Mesenchymal stem cell (in vitro differentiated cells and primary cell): ENCODE measurements at regions not wholly inside any gene's neighbourhood (a gene's known extent, or its start where the extent isn't known, plus 50 kb on each side); places are given as distances from the start of the nearest gene placed in this dataset.

Experiments
- DNase-seq: peaks from one replicate; pipeline ENCODE4 v3.0.0-alpha.2; 2013
- H2AFZ ChIP-seq: one replicate; pipeline ENCODE4 v1.6.1; 2013; ENCODE audit warnings: low read depth, mild to moderate bottlenecking, control low read depth, inconsistent platforms, low read length, moderate library complexity
- H2AK5ac ChIP-seq: 2 replicates; pipeline ENCODE4 v1.6.1; 2013; ENCODE audit warnings: low read length, moderate library complexity, mild to moderate bottlenecking, inconsistent platforms; ENCODE audit not compliant: severe bottlenecking
- H2BK120ac ChIP-seq: one replicate; pipeline ENCODE4 v1.6.1; 2013; ENCODE audit warnings: low read depth, mild to moderate bottlenecking, inconsistent platforms, low read length, moderate library complexity
- H2BK12ac ChIP-seq, 2 experiments: one replicate each; pipeline ENCODE4 v1.6.1; 2013; ENCODE audit warnings: inconsistent platforms in 2 of 2, low read length in 2 of 2, mild to moderate bottlenecking in 2 of 2, moderate library complexity in 2 of 2, control low read depth in 1 of 2
- H2BK15ac ChIP-seq: one replicate; pipeline ENCODE4 v1.6.1; 2013; ENCODE audit warnings: mild to moderate bottlenecking, low read depth, inconsistent platforms; ENCODE audit not compliant: poor library complexity, severe bottlenecking
- H2BK5ac ChIP-seq: 2 replicates; pipeline ENCODE4 v1.6.1; 2013; ENCODE audit warnings: low read depth, mild to moderate bottlenecking, low read length, control low read depth, inconsistent platforms; ENCODE audit not compliant: poor library complexity, severe bottlenecking
- H3K14ac ChIP-seq, 2 experiments: one replicate each; pipeline ENCODE4 v1.6.1; 2013; ENCODE audit warnings: inconsistent platforms in 2 of 2, low read length in 2 of 2, control low read depth in 1 of 2, mild to moderate bottlenecking in 1 of 2, moderate library complexity in 1 of 2
- H3K18ac ChIP-seq, 2 experiments: one replicate each; pipeline ENCODE4 v1.6.1; 2013; ENCODE audit warnings: inconsistent platforms in 2 of 2, low read length in 2 of 2, control low read depth in 1 of 2, low read depth in 1 of 2, mild to moderate bottlenecking in 1 of 2
- H3K23ac ChIP-seq, 2 experiments: one replicate each; pipeline ENCODE4 v1.6.1; 2013; ENCODE audit warnings: inconsistent platforms in 2 of 2, low read length in 2 of 2, mild to moderate bottlenecking in 2 of 2, moderate library complexity in 2 of 2, control low read depth in 1 of 2
- H3K27ac ChIP-seq: 2 replicates; pipeline ENCODE4 v1.5.1; 2013; ENCODE audit warnings: mild to moderate bottlenecking, moderate library complexity, low read length, control low read depth, inconsistent platforms; ENCODE audit not compliant: poor library complexity, severe bottlenecking
- H3K27me3 ChIP-seq, 2 experiments: 2 replicates each; pipeline versions ENCODE4 v1.6.1 to v1.7.0; 2013; ENCODE audit warnings: low read length in 2 of 2, mild to moderate bottlenecking in 2 of 2, moderate library complexity in 2 of 2, control low read depth in 1 of 2, inconsistent platforms in 1 of 2; ENCODE audit not compliant: control insufficient read depth in 1 of 2, insufficient read depth in 1 of 2
- H3K36me3 ChIP-seq, 2 experiments: 2 replicates each; pipeline versions ENCODE4 v1.6.1 to v1.7.0; 2013; ENCODE audit warnings: low read length in 2 of 2, control low read depth in 1 of 2, inconsistent platforms in 1 of 2, low read depth in 1 of 2, mild to moderate bottlenecking in 1 of 2; ENCODE audit not compliant: insufficient read depth in 2 of 2, control insufficient read depth in 1 of 2
- H3K4ac ChIP-seq, 2 experiments: one replicate each; pipeline ENCODE4 v1.6.1; 2013; ENCODE audit warnings: inconsistent platforms in 2 of 2, low read length in 2 of 2, mild to moderate bottlenecking in 2 of 2, moderate library complexity in 2 of 2, control low read depth in 1 of 2, low read depth in 1 of 2
- H3K4me1 ChIP-seq: 2 replicates; pipeline ENCODE4 v1.6.1; 2013; ENCODE audit warnings: low read depth, low read length, control low read depth; ENCODE audit not compliant: control insufficient read depth, insufficient read depth
- H3K4me2 ChIP-seq: 2 replicates; pipeline ENCODE4 v1.6.1; 2013; ENCODE audit warnings: low read length, mild to moderate bottlenecking, inconsistent platforms; ENCODE audit not compliant: poor library complexity, severe bottlenecking
- H3K4me3 ChIP-seq, 2 experiments: 2 replicates each; pipeline versions ENCODE4 v1.5.1 to v1.7.0; 2013; ENCODE audit warnings: low read length in 2 of 2, mild to moderate bottlenecking in 2 of 2, control low read depth in 1 of 2, low read depth in 1 of 2; ENCODE audit not compliant: insufficient read depth in 1 of 2
- H3K79me1 ChIP-seq: replicated peaks from 2 replicates; pipeline ENCODE4 v1.6.1; 2013; ENCODE audit warnings: mild to moderate bottlenecking, control low read depth, low read length, inconsistent platforms; ENCODE audit not compliant: poor library complexity, severe bottlenecking
- H3K9ac ChIP-seq: 2 replicates; pipeline ENCODE4 v1.7.0; 2013; ENCODE audit warnings: mild to moderate bottlenecking, low read length, moderate library complexity
- H3K9me3 ChIP-seq: 2 replicates; pipeline ENCODE4 v1.7.0; 2013; ENCODE audit warnings: mild to moderate bottlenecking, low read length; ENCODE audit not compliant: control insufficient read depth
- H4K8ac ChIP-seq: one replicate; pipeline ENCODE4 v1.6.1; 2013; ENCODE audit warnings: inconsistent platforms, mild to moderate bottlenecking, low read length, moderate library complexity
- H4K91ac ChIP-seq: one replicate; pipeline ENCODE4 v1.6.1; 2013; ENCODE audit warnings: mild to moderate bottlenecking, low read length, inconsistent platforms
- WGBS: methylation state at CpG from one replicate; pipeline ENCODE4 v1.1.7; 2013; ENCODE audit warnings: mixed read lengths; 5-methylcytosine and 5-hydroxymethylcytosine counted together

- WGBS, result 99% methylated on average over 9 of the region's 9 CpGs
- H2BK12ac ChIP-seq, result no peak overlapping the region
- no peaks in the 10 kb centered on the region for H3K79me1 ChIP-seq
Measured at GRCh38 chr2:142827170-142827569, 50.3 kb upstream of the KYNU start.

GRCh38 chr2:142825861-142826260 is 51.6 kb upstream of the KYNU start:
- no peak overlapping the region for H3K4me3 ChIP-seq
- no peaks in the 10 kb centered on the region for H3K9me3 ChIP-seq
- H3K79me1 ChIP-seq, result no peaks in the 10 kb centered on the region
- no peak overlapping the region for H2AK5ac ChIP-seq
- no peaks in the 10 kb centered on the region for H3K4me1 ChIP-seq
- no peak overlapping the region for H3K18ac ChIP-seq
- no peak overlapping the region for H2BK5ac ChIP-seq
- H3K14ac ChIP-seq, result no peak overlapping the region
- no peak overlapping the region for H2BK12ac ChIP-seq
- no peak overlapping the region for H3K23ac ChIP-seq
- no peak overlapping the region for H4K8ac ChIP-seq
- no peak overlapping the region for H2BK120ac ChIP-seq
- DNase-seq, result no peak
- H2BK15ac ChIP-seq, result no peak overlapping the region
- H3K36me3 ChIP-seq, result no peaks in the 10 kb centered on the region
- H3K27ac ChIP-seq, result no peak overlapping the region
- H4K91ac ChIP-seq, result no peak overlapping the region
- 90% methylated on average over 1 of the region's 2 CpGs for WGBS
- no peak overlapping the region for H3K4me2 ChIP-seq
- H3K9ac ChIP-seq, result no peak overlapping the region
- no peak overlapping the region for H2AFZ ChIP-seq
- H3K27me3 ChIP-seq, result no peaks in the 10 kb centered on the region
- H3K4ac ChIP-seq, result no peak overlapping the region

More at GRCh38 chr2:142827170-142827569, 50.3 kb upstream of the KYNU start:
- Histone ChIP-seq H3K9me3 (no peaks in the 10 kb centered on the region), H3K36me3 (no peaks in the 10 kb centered on the region), H3K14ac (no peak overlapping the region), H3K27ac (no peak overlapping the region), H3K18ac (no peak overlapping the region), H2BK5ac (no peak overlapping the region), H2AK5ac (no peak overlapping the region), H4K91ac (no peak overlapping the region), H2BK15ac (no peak overlapping the region), H3K23ac (no peak overlapping the region), H2AFZ (no peak overlapping the region), H3K27me3 (no peaks in the 10 kb centered on the region), H3K4me3 (no peak overlapping the region), H3K4me1 (no peaks in the 10 kb centered on the region), H2BK120ac (no peak overlapping the region), H3K4me2 (no peak overlapping the region), H3K9ac (no peak overlapping the region), H4K8ac (no peak overlapping the region), H3K4ac (no peak overlapping the region)
- no peak for DNase-seq

- Histone ChIP-seq H3K27me3 (no peaks in the 10 kb centered on the region), H2BK12ac (no peak overlapping the region), H2BK15ac (no peak overlapping the region), H2BK5ac (no peak overlapping the region), H3K14ac (no peak overlapping the region), H3K27ac (no peak overlapping the region), H3K36me3 (no peaks in the 10 kb centered on the region), H2AK5ac (no peak overlapping the region), H4K91ac (no peak overlapping the region), H3K18ac (no peak overlapping the region), H3K9me3 (no peaks in the 10 kb centered on the region), H2BK120ac (no peak overlapping the region), H4K8ac (no peak overlapping the region), H3K4ac (no peak overlapping the region), H3K4me1 (no peaks in the 10 kb centered on the region), H3K4me2 (no peak overlapping the region), H3K23ac (no peak overlapping the region), H2AFZ (no peak overlapping the region), H3K79me1 (no peaks in the 10 kb centered on the region), H3K9ac (no peak overlapping the region), H3K4me3 (no peak overlapping the region)
- WGBS, result no CpG with 5 or more reads among the region's 1 CpG
- DNase-seq, result no peak
Measured at GRCh38 chr2:142824756-142825155, 52.7 kb upstream of the KYNU start.

- no peak overlapping the region for H3K4me3 ChIP-seq
- no peak overlapping the region for H3K18ac ChIP-seq
- H3K27ac ChIP-seq, result no peak overlapping the region
- no peak overlapping the region for H4K91ac ChIP-seq
- no peak overlapping the region for H2AK5ac ChIP-seq
- H4K8ac ChIP-seq, result no peak overlapping the region
- no peak overlapping the region for H2BK15ac ChIP-seq
- H3K4ac ChIP-seq, result no peak overlapping the region
- H3K4me1 ChIP-seq, result no peaks in the 10 kb centered on the region
- DNase-seq, result no peak
- no peaks in the 10 kb centered on the region for H3K36me3 ChIP-seq
- H3K27me3 ChIP-seq, result no peaks in the 10 kb centered on the region
- no peak overlapping the region for H3K9ac ChIP-seq
- 71% methylated on average over 1 of the region's 3 CpGs for WGBS
- H3K4me2 ChIP-seq, result no peak overlapping the region
- no peaks in the 10 kb centered on the region for H3K79me1 ChIP-seq
- H2BK5ac ChIP-seq, result no peak overlapping the region
- no peak overlapping the region for H2BK120ac ChIP-seq
- H3K14ac ChIP-seq, result no peak overlapping the region
- no peaks in the 10 kb centered on the region for H3K9me3 ChIP-seq
- no peak overlapping the region for H3K23ac ChIP-seq
- no peak overlapping the region for H2BK12ac ChIP-seq
- H2AFZ ChIP-seq, result no peak overlapping the region
Measured at GRCh38 chr2:142822190-142822589, 55.3 kb upstream of the KYNU start.
